NCI-H2196 treated with DMSO at 0.1 percent for 48 hours (cell line): ENCODE measurements at regions not wholly inside any gene's neighbourhood (a gene's known extent, or its start where the extent isn't known, plus 50 kb on each side); places are given as distances from the start of the nearest gene placed in this dataset.

Source experiments
- DNase-seq: peaks from one replicate; lab custom pipeline; 2025; ENCODE audit not compliant: unreplicated experiment; lab: John Stamatoyannopoulos, UW

DNA sequence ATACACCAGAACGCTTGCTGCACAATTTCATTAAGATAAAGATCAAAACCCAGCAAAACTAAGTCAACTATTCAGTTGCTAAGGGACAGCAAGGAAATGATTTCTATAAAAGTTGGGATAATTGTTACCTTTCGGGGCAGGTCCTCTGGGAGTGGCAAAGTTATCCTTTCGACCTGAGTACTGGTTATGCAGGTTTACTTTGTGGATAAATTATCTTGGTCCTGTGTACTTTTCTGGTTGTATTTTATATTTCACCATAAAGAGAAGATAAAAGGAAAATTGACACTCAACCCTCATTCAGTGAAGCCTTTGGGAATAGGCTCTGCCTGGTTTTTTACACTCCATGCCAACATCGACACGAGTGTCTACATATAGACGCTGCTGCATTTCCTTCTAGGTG is 146.5 kb downstream of the SYK start:
- DNase-seq, result no peak

DNA sequence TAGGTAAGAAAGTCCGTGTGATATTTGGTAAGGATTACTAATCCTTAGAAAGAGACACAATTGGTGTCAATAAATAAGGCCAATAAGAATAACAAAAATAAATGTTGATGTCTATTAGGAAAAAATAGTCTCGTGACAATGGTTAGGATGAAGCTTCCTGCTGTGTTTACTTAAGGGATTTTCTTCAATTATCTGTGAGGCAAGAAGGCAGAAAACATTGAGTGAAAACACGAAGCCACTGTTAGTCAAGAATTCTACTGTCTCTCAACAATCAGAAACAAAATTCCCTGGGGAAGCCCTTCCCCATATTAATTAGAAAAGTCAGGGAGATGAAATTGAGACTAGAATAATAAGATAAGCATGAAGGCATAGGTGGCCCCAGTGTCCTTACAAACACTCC is 149.0 kb downstream of the SYK start:
- DNase-seq, result no peak

DNA sequence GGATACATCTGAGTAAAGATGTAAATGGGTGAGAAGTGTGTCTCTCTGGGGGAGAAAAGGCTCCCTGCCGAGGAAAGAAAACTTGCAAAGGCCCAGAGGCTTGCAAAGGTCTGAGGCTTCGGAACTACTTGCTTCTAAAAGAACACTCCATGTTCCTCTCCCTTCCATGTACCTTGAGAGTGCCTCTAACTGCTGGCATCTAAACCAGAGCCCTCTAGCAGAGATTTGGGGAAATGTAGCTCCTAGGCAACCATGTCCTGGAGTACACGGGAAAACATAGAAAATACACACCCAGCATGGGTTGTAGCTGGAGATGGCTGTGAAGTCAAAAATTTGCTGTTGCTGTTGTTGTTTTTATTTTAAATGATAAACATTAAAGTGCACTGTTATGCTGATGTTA is 151.6 kb downstream of the SYK start:
- no peak for DNase-seq

DNA sequence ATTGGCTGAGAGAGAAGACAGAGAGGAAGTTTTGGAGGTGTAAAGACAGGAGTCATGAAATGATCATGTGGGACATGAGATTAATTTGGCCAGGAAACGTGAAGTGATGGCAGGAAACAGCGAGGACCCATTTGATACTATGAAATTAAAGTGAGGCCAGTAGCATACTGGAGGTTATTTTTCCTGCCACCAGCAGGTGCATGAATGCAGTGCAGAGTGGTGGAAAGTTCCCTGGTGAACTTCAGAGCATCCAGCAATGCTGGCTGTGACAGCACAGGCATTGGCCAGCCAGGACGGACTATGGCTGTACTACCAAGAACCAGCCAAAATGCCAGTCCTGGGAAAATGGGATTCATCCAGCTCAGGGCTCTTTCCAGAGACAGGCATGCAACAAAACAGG is 152.2 kb downstream of the SYK start:
- no peak for DNase-seq

DNA sequence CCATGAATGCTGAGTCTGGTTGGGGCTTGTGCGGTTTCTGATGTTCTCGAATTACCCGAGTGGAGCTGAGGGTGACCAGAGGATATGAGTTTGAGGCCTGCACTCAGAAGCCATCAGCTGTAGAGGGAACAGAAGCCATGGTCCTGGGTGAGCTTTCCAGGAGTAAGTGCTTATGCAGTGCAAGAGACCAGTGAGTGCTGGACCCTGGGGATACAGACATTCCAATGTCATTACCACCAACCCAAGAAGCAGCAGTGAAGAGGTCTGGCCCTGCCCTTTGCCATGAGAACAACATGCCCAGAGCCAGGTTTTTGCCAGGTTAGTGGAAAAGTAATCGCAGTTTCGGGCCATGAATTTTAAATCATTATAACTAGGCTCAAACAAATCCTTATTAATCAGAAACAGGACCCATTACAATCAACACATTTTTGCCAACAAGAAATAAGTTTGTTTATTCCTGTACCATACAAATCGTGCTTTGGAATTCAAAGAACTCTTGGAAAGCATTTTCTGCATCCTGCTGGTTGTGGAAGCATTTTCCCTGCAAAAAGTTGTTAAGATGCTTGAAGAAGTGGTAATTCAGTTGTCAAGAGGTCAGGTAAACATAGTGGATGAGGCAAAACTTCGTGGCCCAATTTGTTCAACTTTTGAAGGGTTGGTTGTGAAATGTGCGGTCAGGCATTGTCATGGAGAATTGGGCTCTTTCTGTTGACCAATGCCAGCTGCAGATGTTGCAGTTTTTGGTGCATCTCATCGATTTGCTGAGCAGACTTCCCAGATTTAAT is 154.6 kb downstream of the SYK start:
- DNase-seq, result no peak

DNA sequence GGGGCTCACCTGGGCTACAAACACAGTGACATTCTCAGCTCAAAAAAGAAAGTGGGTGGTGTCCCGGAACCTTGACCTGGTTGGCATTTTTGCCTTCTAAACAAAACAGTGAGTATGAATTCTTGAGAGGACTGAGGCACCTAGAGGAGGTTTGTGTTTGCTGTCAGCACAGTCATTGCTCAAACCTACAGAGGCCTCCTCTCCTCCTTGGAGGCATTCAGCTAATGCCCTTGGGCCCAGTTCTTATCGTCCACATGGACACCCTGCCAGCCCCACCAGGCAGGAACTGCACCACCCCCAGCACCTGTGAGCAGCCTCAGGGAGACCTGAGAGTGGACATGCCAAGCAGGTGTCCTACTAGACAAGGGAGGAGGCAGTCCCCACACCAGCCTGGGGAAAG is 156.7 kb downstream of the SYK start:
- DNase-seq, result no peak

DNA sequence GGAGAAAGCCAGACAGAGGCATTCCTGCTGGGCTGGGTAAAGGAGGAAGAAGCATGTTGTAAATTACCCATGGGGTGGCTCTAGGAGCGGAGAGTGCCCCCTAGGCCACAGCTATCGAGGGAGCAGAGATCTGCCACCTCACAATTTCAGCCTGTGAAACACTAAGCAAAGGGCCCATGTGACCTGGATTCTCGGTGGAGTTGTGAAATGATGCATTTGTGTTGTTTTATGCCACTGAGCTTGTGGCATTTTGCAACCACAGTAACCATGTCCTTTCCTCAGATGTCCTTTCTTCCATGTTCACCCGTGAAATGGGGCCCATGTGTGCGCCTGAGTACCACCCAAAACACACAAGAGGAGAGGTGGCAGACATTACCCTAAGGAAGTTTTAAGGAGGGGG is 159.3 kb downstream of the SYK start:
- no peak for DNase-seq

DNA sequence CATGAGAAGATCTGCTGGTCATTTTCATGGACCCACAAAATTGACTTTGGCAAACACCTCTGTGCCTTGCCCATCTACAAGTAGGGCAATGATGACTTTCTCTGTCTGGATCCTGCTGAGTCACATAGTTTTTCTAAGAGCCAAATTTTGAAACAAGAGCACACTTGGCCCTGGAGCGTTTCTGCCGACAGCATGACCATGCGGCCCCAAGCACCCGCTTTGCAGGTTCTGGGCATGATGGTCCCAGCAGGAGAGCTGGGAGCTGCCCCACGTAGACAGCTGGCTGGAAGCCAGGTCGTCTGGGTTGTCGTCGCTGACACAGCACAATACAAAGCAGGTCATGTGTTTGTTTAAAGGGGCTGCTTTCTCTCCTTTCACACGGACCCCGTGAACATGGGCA is 159.8 kb downstream of the SYK start:
- DNase-seq, result no peak

DNA sequence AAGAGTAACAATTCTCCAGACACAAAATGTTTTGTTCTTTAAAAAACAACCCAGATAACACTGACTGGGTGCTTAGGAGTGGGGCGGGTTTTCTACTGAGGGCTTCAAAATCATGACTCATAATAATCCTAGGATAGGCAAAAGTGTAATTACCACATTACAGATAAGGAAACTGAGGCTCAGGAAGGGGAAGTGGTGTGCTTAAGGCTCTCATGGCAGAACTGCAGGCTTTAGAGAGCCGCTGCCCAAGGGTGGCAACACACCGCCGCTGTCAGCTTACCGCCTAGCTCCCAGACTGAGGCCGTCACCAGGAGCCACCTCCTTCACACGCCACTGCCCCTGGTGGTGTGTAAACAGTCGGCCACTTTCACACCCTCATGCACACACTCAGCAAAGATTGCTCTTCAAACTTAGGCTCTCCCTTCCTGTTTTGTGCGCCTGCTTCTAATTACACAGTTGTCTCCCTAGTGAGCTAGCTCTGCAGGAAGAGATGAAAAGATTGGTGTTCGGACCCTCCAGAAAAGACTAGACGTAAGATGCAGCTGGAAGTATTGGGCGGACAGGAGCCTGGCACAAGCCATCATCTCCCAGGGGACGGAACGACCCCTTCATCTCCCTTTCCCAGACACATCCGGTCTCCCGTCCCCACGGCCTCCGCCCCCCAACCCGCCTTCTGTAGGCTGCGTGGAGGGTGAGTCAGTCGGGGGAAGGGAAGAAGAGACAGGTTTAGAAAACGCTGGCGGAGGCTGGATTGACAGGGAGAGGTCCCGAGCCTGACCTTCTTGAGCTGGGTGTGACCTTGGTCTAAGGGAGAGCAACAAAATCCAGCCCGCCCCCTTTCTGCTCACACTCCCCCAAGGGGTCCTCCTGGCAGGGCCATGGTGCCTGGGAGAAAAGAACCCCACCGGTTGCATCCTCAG is 162.7 kb downstream of the SYK start:
- DNase-seq, result no peak

DNA sequence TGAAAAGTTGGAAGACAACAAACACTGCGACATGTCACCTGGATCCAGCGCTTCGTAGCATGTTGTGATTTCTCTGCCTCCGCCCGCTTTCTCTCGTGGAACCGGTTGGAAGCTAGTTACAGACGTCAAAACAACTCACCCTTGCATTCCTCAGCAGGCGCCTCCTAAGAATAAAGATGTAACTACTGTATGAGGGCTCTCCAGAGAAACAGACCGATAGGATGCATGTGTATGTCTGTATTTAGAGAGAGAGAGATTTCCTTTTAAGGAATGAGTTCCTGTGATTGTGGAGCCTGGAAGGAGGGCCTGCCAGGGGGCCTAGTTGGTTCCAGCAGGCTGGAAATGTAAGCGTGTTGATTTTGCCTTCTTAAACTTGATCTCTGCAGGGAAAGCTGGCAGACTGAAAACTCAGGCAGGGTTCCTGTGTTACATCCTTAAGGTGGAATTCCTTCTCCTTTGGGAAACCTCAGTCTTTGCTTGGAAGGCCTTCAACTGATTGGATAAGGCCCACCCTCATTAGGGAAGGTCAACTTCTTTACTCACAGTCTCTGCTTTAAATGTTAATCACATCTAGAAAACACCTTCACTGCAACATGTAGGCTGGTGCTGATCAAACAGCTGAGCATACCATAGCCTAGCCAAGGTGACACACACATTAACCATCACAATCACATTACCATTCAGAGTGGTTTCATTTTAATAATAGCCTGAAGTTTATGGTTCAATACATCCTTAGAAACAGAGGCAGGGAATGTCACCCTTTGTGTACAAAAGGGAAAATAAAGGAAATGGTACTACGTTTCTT is 163.8 kb downstream of the SYK start:
- no peak for DNase-seq

DNA sequence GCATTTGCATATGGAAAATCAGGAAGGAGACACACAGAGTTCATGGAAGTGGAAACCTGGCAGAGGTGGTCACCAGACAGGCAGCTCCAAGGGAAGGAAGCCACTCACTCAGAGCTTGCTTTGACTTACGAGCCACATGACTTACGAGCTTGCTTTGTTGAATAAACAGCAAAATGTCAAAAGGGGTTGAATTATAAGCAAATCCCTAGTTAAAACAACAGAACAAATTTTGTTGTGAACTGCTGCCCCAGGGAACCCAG is 164.3 kb downstream of the SYK start:
- DNase-seq, result no peak

DNA sequence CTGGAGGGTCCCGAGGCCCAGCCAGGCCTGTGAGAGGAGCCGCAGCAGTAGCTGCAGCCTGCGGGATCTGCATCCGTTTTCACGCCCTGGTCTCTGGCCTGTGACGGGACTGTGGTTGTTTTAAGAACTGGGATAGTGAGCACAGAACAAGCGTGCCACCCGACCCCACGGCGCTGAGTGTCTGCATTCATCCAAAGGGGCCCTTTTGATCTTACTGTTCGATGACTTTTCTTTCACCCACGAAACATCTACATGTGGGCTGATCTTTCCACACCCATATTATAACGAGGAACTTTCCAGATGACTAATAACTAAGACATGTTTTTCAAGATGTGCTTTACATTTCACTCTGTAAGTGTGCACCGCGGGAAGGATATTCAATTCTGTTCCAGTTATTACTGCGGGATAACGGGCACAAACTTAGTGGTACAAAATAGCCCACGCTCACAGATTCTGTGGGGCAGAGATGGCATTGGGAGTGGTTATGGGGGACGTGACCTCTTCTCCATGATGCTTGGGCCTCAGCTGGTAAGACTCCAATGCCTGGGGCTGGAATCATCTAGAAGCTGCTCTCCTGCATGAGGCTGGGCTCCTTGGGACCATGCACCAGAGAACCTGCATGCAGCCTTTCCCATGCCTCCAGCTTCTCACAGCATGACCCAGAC is 165.0 kb downstream of the SYK start:
- no peak for DNase-seq

DNA sequence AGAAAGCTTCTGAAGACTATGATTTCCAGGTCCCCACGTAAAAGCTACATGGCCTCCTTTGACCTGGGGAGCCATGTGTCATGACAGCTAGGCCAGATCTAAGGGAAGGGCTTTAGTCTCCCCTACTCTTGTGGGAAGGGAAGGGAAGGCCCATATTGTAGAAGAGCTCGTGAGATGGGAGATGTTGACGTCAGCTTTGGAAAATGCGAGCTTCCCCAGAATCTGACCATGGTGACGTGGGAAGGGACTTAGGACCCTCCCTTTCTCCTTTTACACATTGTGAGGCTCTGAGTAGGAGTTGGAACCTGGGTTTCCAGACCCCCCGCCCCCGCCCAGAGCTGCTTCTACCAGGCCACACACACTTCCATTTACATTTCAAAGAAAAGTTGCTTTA is 165.5 kb downstream of the SYK start:
- no peak for DNase-seq

DNA sequence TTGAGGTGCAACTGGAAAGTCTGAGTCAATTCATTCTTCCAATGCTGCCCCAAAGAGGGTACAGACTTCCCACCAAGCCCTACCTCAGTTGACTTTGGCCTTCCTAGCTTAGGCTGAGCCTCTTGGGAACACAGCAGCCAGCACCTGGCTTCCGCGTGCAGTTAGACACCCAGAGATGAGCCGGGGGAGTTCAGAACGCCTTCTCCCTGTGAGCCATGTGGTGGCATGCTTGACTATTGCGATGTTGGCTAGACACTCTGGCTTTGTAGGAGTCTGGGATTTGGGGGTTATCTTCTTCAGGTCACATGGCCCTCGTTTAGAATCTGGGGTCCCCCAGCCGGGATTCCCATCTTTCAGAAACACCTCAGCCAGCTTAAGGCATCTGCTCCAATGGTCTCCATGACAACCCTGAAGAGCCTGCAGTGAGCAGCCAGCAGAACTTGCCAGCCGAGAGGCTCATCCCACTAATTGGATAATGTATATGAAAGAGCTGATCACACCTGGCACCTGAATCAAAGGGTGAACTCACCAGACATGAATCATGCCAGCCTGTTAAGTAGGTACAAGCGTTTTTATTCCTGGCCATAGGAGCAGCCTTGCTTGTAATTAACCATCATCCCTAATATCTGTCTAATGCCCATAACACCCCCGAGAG is 167.5 kb downstream of the SYK start:
- peak; percentile 9 for DNase-seq

DNA sequence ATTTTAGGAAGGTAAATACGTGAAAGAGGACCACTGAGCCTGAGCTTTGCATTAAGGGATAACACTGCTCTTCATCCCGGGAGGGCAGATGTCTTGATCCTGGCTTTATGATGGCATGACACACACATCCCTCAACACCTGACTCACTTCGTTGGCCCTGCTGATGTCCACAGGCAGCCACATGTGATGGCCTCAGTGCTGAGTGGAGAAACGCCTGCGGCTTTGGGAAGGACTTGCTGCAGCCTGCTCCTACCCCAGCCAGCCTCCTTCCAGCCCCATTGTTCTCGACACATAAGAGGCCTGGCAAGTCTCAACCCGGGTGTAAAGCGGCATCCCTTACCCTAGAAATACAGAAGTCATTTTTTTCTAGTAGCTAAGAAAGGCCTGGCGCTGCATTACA is 169.0 kb downstream of the SYK start:
- no peak for DNase-seq

DNA sequence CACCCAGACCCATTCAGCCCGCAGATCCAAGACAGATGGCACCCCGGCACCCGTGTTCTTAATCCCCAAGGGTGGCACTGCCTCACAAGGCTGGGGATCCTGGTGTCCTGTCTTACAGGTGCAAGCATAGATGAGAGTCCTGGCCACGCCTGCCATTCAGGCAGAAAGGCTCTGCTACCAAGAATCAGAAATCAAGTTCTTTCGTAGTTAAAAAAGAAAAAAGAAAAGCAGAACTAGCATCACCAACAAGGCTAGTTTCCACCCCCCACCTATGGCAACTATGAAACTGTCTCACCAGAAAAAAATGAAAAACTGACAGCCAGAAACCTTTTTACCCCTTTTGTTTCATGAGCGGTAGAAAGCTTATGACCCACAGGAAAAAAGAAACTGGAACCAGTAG is 170.4 kb downstream of the SYK start:
- no peak for DNase-seq

DNA sequence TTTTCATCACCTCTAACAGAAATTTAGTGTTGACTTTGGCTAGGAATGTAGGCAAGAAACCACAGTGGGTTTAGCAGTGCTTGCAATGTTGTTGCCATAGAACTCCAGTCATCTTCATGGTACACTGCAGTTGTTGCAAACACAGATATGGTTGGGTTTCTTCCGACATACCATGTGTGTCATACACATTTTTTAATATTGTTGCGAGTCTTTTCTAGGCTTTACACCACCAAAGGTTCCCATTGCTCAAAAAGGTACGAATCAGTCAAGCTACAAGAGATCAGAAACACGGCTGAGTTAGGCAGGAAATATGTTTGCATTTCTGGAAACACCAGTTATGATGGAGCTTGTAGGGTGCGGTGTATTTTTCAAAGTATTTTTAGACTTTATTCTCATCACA is 172.4 kb downstream of the SYK start:
- no peak for DNase-seq

DNA sequence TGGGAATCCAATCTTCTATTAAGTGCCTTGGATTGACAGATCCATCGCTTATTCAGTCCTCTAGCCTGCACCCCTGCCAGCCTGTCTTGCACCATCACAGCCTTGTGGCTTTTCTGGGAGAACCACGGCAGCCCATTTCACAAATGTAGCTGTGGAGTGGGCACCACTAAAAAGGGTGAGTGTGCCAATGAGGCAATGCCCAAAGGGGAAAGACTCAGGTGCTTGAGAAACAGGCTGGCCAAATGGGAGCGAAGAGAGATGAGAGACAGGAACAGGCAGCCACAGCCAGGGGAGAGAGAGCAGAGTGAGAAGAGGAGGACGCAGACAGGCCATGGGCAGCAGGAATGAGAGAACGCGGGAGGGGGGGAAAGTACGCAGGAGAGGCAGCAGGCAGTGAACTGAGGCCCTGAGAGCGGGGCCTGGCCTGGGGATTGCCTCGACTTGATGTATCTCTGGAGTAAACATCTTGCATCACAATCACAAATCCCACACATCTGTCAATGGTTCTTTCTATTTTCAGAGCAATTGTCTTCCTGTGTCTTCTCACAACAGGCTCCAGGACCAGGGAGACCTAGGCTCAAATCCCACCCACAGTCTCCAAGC is 173.1 kb downstream of the SYK start:
- DNase-seq, result no peak

DNA sequence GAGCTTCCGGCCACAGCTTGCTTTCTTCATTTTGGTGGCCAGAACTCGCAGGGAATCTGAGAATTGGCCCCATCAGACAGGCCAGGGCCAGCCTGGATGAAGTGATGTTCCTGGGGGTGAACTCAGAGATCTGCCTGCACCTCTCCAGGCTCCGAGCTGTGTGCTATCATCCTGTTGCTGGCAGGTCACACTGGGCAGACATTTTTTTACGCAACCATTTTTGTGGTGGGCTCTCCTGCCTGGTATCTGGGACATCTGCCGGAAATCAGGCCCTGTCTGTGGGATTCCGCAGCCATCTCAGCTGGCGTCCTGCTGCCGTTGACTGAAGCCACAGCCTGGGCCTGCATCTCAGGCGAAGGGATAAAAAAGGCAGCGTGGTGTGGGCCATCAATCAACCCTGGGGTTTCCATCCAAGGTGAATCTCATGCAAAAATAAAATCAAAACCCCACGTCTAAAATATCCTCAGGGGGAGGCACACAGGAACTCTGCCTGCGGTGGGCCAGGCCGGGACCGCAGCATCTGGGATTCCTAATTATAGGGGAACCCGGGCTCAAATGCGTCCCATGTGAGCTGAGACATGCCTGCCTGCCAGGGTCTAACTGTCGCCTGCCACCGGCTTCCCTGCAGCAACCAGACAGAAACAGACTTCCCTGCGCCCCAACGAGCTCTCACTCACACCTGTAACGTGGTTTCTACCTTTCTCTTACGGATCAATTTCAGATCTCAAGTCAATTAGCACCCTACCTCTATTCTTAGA is 174.3 kb downstream of the SYK start:
- DNase-seq, result no peak

DNA sequence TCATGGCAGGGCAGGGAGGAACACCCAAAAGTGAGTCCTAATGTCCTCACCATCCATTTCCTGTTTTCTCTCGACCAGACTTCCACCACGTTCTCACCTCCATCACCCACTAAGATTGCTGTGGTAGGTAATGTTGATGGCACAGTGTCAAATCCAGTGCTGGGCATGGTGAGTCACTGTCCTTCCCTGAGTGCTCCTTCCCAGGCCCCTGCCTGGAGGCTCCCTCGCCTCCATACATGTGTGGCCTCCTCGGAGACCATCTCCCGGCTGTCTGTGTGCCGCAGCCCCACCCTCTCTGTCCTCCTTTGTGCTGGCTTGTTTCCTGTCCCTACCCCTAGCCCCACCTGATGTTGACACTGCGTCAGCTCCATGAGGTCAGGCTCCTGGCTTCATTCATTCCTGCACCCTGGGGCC is 177.5 kb downstream of the SYK start:
- DNase-seq, result no peak
